Coronary artery (tissue), 2 donors: ENCODE measurements at regions not wholly inside any gene's neighbourhood (a gene's known extent, or its start where the extent isn't known, plus 50 kb on each side); places are given as distances from the start of the nearest gene placed in this dataset.

Experiments
- DNase-seq: peaks from one replicate; pipeline ENCODE4 v3.0.0-alpha.2; 2017; ENCODE audit warnings: low spot score
- H3K27ac ChIP-seq, 2 donors: fragments of 200-600 bp; sonication (generic); one replicate each; pipeline ENCODE4 v1.5.1; 2016 to 2019
- H3K4me3 ChIP-seq: fragments of 200-600 bp; sonication (generic); 2 replicates; pipeline ENCODE4 v1.5.1; 2016; ENCODE audit warnings: mild to moderate bottlenecking, moderate library complexity
- TF ChIP-seq, protein P1 (sequence below): fragments of 200-600 bp; sonication (generic); IDR thresholded peaks from one replicate; pipeline ENCODE4 v1.5.1; 2019; ENCODE audit warnings: antibody characterized with exemption

DNA sequence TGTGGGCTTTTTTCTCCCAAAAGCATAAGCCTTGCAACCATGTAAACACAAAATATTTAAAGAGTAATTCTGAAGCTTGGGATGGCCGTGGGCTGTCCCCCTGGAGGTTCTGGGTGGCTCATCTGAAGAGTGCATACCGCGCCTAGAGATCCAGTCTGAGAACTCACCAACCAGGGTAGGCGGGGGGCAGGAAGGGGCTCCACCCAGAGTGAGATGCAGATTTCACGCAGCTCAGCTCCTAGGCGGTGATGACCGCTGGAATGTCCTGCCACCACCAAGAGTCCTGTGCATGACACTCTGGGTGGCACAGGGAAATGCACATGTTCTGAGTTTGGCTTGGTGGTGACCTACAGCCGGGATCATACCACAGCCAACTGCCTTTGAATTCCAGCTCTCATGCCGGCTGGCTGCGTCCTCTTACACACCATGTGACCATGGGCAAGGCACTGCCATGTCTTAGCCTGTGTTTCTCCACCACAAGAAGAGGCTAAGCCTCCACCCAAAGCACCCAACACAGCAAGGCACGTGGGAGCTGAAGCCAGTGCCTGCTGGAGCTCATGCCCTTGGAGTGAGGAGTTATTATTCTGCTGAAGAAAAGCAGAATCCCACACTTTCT is 125.1 kb upstream of the IQSEC1 start:
- TF ChIP-seq, protein P1, sequence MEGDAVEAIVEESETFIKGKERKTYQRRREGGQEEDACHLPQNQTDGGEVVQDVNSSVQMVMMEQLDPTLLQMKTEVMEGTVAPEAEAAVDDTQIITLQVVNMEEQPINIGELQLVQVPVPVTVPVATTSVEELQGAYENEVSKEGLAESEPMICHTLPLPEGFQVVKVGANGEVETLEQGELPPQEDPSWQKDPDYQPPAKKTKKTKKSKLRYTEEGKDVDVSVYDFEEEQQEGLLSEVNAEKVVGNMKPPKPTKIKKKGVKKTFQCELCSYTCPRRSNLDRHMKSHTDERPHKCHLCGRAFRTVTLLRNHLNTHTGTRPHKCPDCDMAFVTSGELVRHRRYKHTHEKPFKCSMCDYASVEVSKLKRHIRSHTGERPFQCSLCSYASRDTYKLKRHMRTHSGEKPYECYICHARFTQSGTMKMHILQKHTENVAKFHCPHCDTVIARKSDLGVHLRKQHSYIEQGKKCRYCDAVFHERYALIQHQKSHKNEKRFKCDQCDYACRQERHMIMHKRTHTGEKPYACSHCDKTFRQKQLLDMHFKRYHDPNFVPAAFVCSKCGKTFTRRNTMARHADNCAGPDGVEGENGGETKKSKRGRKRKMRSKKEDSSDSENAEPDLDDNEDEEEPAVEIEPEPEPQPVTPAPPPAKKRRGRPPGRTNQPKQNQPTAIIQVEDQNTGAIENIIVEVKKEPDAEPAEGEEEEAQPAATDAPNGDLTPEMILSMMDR: no peak
- no peak overlapping the region for H3K4me3 ChIP-seq
- no peak overlapping the region for H3K27ac ChIP-seq
- DNase-seq: no peak

DNA sequence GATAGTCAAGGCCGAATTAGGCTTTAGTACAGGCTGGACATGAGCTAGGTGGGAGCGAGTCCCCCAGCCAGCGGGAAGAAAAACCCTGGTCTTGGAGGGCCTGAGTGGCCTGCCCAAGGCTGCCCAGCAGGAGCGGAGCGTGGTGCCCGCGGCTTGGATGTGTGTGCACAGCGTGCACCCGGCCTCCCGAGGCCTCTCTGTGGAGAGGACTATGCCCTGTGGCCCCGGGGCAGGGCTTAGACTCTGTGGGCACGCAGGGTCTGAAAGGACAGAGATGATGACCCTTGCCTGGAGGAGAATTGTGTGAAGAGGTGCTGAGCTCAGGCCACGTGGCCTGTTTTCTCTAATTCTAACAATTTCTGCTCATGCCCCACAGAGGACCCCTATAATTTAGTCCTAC is 124.6 kb upstream of the IQSEC1 start:
- Histone ChIP-seq H3K4me3 (no peak overlapping the region), H3K27ac (no peak overlapping the region)
- no peak for DNase-seq
- TF ChIP-seq, protein P1: no peak

DNA sequence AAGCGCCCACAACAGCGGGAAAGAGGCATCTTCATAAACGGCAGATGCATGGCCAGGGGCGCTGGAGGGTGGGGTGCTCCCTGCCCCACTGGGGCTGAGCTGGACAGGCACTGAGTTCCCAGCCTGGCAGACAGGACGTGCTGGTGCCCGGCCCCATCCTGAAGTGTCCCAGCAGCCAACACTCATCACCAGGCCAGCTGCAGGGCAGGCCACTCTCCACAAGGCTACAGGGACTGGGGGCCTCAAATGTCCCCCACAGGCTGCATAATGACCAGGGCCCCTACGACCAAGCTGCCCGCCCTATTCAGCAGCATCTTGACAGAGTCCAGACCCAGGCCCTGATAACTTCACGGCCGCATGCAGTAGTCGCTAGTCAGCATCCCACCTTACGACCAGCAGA is 124.1 kb upstream of the IQSEC1 start:
- Histone ChIP-seq H3K4me3 (no peak overlapping the region), H3K27ac (no peak overlapping the region)
- TF ChIP-seq, protein P1: no peak
- DNase-seq: no peak

DNA sequence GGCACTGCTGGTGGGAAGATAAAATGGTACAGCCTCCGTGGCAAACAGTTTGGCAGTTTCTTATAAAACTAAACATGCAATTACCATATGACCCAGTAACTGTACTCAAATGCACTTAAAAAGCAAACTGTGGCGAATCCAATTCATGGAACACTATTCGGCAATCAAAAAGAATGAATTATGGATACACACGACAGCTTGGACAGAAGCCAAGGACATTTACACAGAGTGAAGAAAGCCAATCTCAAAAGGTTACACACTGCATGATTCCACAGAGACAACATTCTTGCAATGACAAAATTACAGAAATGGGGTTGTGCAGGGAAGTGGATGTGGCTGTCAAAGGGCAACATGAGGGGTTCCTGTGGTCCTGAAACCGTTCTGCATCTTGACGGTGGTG is 122.1 kb upstream of the IQSEC1 start:
- Histone ChIP-seq H3K27ac (no peak overlapping the region), H3K4me3 (no peak overlapping the region)
- TF ChIP-seq, protein P1: no peak
- no peak for DNase-seq

DNA sequence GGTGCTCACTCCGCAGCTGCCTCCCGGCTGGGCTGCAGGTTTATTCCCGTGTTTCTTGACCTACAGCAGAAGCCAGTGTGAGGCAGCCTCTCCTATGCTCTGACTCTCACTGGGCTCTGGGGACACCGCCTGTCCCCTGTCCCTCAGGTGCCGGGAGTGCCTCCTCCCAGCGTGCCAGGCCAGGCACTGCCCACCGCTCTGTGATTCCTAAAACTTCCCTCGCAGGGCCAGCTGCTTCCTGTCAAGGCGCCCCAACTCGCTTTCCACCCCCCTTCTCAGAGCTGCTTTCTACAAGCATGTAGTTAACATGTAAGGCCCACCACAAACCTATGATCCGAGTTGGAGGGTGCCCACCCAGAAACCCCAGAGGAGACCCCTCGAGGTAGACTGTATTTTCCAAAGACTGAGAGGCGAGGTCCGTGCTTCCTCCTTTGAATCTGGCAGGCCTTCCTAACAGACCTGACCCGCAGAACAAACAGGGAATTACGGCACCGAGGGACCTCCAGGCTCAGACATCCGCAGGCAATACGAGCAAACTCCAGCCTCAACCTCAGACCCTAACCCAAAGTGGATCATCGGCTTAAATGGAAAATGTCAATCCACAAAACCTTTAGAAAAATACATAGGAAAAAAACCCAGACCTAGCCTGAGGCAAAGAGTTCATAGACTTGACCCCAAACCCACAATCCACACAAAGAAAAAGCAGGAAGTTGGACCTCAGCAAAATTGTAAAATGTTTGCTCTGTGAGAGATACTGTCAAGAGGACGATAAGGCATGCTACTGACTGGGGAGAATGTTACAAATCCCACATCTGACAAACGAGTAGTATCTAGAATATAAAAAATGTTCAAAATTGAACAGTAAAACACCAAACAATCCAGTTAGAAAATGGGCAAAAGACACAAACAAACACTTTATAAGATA is 121.3 kb upstream of the IQSEC1 start:
- DNase-seq: no peak

DNA sequence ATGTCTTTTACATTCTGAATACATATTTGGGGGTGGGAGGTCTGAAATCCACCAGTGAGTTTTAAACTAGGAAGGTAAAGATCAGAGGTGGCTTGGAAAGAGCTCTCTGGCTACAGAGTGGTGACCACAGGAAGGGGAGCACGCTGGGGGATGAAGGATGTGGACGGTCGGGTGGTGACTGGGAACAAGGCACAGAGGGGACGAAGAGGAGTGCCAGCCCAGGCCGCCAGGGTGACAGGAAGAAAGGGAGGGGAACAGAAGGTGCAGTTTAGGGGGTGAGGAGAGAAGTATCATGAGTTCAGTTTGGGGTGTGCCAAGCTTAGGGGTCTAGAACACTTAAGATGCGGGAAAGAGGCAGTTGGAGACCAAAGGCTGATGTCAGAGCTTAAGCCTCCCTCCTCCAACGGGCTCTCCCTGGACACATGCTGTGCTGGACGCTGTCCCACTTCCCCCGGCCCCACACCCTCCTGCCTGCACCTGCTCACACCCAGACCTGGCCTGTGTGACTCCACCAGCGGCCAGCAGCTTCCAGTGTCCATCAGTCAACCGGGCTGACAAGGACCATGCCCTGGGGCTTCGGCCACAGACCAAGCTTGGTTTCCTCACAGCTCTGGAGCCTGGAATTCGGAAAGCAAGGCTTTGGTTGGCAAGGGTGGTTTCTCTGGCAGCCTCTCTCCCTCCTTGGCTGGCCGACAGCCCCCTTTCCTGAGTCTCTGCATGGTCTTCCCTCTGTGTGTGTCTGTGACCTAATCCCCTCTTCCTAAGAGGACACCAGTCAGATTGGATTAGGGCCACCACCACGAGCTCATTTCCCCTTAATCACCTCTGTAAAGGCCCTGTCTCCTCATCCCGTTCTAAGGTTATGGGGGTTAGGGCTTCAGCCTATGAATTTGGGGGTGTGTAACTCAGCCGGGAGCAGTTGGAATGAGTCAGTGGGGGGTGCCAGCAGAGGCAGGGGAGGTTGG is 120.4 kb upstream of the IQSEC1 start:
- TF ChIP-seq, protein P1: no peak
- Histone ChIP-seq H3K4me3 (no peak overlapping the region), H3K27ac (no peak overlapping the region)
- DNase-seq: no peak

More for the DNA sequence above, 121.3 kb upstream of the IQSEC1 start:
- TF ChIP-seq, protein P1: no peak
- H3K4me3 ChIP-seq: no peak overlapping the region
- H3K27ac ChIP-seq: no peak overlapping the region
